Amniotic epithelial cell (primary cell): ENCODE measurements at regions not wholly inside any gene's neighbourhood (a gene's known extent, or its start where the extent isn't known, plus 50 kb on each side); places are given as distances from the start of the nearest gene placed in this dataset.
"Not testable (repeated sequence)": the region's sequence is repeated elsewhere in the genome, so short reads cannot be mapped to it uniquely, and the experiment has no call there.

Experiments
- DNase-seq: peaks from one replicate; pipeline ENCODE4 v3.0.0-alpha.2; 2010; ENCODE audit warnings: low read depth

- DNase-seq, result no peak
These were observed 91.5 kb upstream of the RREB1 start for GRCh38 chr6:7016226-7016625.

DNA sequence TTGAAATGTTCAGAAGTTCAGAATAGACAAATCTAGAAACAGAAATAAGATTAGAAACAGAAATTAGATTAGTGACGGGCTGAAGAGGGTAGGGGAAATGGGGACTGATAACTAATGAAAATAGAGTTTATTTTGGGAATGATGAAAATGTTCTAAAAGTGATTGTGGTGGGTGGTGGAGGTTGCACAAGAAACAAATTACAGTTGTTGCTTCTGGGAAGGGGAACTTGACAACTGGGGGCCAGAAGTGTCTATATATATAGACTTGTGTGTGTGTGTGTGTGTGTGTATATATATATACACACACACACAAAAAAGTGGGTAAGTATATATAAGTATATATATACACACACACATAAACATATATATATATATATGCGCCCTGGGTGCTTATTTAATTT is 86.5 kb upstream of the RREB1 start:
- no peak for DNase-seq

- DNase-seq, result no peak
These were observed 81.9 kb upstream of the RREB1 start for GRCh38 chr6:7025861-7026260.

- not testable (repeated sequence) for DNase-seq
These were observed 78.8 kb upstream of the RREB1 start for GRCh38 chr6:7028963-7029362.

- not testable (repeated sequence) for DNase-seq
These were observed 76.8 kb upstream of the RREB1 start for GRCh38 chr6:7030968-7031367.

DNA sequence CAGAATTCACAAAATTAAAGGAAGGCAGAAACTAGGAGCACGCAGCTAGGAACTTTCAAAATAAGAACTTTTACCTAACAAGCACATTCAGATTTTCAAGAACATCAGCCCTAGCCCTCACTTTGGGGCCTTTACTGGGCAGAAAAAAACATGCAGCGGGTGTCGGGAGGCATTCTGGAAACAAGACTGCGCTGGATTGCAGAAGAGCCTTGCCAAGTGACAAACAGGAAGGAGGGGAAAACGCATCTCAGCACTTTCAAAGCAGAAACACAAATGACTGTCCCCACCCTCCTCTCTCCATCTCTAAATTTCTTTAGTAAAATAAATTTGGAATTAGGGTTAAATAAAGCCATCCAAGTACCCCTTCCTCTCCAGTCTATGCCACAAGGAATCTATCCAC is 74.6 kb upstream of the RREB1 start:
- DNase-seq, result no peak

GRCh38 chr6:7034055-7034454 is 73.7 kb upstream of the RREB1 start:
- DNase-seq, result no peak

DNA sequence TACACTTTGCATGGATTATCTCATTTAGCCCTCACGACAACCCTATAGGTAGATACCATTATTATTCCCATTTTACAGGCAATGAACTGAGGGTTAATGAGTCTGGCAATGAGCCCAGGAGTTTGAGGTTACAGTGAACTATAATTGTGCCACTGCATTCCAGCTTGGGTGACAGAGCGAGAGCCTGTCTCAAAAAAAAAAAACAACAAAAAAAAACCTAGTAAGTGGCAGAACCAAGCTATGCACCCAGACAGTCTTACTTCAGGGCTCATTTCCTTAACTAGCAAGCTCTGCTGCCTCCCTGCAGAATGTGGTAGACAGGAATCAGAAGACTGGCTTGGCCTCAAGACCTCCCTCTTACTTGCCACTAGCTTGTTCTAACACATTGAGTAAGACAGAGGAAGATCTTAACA is 71.9 kb upstream of the RREB1 start:
- no peak for DNase-seq

GRCh38 chr6:7041511-7042026 is 66.2 kb upstream of the RREB1 start:
- no peak for DNase-seq

- DNase-seq, result peak; percentile 7
These were observed 65.6 kb upstream of the RREB1 start for GRCh38 chr6:7042056-7042653.

DNA sequence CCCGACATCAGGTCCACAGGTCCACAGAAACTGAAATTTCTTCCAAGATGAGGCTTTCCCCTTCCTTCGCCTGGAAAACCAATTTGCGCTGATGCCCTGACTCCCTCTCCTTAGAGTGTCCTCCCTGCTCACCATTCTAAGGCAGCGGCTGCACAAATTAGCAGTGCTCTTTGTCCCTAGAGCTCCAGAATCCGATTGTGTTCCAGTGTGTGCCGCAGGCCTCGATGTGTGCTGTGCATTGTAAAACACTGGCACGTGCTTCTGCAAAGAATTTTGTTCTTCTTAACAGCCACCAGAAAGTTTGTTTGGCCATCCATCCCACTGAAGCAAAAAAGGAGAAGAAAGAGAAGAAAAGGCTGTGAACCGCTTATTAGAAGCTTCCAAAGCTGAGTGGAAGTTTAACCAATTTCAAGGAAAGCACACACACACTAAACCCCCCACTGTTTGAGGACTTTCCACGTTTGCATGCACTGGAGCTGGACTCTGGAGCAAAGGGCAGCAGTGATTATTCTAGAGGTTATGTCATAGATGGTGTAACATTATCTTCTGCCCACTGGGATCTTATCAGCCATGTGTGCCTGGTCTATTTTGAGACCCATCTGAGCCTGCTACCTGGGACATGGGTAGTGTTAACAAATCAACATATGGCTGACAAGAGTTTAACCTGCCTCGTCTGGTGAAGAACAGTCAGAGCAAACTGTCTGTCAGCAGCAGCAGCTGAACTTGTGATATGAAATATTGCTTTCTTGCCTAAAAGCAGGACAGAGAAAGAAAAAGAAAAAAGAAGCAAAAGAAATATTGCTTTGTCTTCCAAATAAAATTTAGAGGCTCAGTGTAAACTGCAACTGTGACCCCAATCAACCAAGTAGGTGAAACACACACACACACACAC is 64.9 kb upstream of the RREB1 start:
- peak; percentile 40 for DNase-seq

- no peak for DNase-seq
These were observed 62.4 kb upstream of the RREB1 start for GRCh38 chr6:7045331-7045730.

GRCh38 chr6:7045746-7046145 is 62.0 kb upstream of the RREB1 start:
- DNase-seq, result no peak

DNA sequence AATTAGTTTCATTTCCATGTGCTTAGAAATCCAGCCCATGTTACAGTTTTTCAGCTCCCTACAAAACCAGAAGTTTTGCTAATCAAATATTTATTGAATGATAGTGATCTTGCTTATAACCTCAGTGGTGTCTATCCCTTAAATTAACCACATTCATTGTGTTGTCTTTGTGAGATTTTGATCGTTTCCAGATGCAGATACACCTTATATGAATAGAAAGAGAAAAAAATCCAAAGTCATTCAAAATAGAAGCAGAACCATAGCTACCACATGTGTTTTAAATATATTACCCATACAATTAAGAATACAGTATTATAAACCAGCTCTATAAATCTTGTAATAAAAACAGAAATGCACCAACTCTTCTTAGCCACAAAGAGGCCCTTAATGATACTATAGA is 60.6 kb upstream of the RREB1 start:
- DNase-seq, result no peak

DNA sequence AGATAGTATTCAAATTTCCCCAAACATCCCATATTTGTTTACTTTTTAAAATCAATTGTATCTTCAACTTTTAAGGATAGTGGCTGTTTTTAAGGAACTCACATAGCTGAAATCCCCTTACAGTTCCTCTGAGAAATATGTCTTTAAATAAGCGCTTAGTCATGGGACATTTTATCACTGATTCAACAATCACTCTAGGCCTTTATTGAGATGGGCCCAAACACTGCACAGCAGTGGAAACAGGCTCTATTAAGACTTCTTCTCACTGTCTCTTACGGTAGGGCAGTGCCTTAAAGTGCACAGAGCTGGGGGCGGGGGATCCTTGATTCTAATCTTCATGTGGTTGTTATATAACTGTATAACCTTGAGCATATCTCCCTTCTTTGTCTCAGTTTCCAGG is 59.8 kb upstream of the RREB1 start:
- peak; percentile 17 for DNase-seq

DNA sequence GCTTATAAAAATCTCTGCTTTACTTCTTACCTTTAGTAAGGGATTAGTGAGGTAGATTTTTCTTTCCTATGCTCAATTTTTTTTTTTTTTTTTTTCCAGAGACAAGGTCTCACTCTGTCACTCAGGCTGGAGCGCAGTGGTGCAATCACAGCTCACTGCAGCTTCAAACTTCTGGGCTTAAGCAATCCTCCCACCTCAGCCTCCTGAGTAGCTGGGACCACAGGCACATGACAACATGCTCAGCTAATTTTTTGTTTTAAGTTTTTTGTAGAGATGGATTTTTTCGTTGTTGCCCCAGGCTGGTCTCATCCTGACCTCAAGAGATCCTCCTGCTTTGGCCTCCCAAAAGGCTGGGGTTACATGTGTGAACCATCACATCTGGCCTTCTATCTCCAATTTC is 58.9 kb upstream of the RREB1 start:
- DNase-seq, result no peak

- no peak for DNase-seq
These were observed 57.8 kb upstream of the RREB1 start for GRCh38 chr6:7050004-7050403.

DNA sequence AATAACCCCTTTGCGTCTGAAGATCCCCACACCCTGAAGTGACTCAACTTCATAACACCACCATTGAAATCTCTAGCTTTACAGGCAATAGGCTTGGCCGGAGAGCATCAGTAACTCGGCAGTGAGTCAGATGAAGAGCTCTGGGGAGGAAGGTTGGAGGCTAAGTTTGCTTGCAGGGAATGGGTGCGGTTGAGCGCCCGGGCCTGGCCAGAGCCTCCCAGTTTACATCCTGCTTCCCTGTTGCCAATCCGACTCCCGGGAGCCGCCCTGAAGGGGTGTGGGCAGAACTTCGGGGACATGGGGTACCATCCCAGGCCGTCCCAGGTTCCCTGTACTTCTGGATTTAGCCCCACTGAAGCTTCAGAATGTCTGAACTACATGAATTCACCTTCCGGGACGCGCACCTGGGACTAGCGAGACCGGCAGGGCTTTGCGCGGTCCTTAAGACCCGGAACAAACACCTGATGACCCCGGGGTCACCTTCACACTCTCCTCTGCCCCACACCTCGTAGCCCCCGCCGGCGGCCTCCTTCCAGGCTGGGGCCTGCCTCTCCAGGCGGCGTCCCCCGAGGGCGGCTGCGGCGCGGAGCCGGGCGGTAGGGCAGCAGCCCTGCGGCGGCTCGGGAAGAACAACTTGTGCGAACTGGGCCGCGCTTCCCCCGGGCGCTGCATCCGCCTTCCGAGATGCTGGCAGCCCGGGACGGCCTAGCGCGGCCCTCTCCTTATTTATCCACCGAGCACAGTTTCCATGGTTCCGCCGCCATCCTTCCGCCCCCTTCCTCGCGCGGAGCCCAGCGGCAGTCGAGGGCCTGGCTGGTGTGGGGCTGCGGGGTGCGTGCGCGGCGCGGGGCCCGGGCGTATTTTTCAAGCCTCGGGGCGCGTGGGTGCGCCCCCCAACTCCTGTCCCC is 56.6 kb upstream of the RREB1 start:
- DNase-seq, result peak; percentile 88

DNA sequence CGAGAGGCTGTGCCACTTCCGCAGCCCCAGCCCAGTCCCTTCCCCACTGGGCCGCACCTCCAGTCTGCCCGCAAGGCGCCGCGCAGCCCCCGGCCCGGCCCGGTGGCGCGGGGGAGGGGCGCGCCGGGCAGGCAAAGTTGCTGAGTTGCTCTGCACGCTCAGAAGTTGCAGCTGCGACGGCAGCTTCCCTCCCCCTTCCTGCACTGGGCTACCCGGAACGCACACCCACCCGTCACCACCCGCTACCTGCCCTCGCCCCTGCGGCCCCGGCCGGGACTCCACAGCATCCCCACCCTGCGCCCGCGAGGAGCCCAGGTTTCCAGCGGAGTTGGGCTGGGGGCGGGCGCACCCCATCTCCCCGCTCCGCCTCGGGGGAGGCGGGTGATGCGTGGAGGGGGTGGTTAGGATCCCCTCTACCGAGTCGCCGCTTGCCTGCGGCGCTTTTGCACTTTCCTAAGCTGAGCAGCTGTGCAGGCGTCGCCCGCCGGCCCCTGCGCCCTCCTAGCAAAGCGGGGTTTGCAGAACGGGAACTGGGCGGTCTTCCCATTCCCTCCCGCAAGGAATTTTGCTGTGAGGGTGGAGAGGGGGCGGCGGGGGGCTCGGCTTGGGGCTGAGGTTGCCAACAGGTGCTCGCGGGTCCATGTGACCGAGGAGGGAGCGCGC is 55.9 kb upstream of the RREB1 start:
- DNase-seq, result peak; percentile 25

GRCh38 chr6:7052443-7053011 is 55.2 kb upstream of the RREB1 start:
- peak; percentile 84 for DNase-seq

DNA sequence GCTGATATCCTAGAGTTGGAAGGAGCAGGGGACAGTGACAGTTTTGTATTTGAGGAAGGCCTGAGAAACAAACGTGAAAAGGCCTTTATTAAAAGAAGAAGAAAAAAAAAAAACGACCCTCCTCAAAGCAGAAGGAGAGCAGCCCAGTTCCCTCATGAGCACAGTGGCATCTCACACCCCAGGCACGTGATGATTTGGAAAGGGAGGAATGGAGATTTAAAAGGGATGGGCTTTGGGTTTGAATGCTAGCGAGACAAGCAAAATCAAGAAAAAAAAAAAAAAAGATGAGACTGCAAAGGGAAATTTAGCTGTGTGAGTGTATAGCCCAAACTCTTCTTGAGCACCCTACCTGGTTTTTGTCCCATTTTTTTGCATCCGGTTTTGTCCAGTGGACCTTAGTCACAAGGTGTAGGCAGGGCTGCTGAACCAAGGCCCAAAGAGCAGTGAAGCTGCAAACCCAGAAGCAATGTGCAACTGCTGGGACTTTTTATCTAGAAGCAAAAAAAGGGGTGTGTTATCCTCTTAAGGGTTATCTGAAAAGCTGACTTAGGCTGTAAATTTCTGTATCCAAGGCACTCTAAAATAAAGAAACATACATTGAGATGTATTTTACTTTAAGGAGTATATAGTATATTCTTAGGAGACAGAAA is 54.5 kb upstream of the RREB1 start:
- no peak for DNase-seq
